A673 (cell line): ENCODE measurements at regions not wholly inside any gene's neighbourhood (a gene's known extent, or its start where the extent isn't known, plus 50 kb on each side); places are given as distances from the start of the nearest gene placed in this dataset.
A peak's percentile ranks its signal among the peaks of the same experiment; 100 is the strongest.

Experiments
- BruUV-seq: library from RNA; stranded (reverse); fragments of 400-500 nt; replicated peaks from 2 replicates; lab custom pipeline; 2021; lab: Mats Ljungman, UMichigan
- CTCF ChIA-PET: fragments of 300-600 bp; sonication (Branson Sonifier 250); formaldehyde crosslinking; loops from one replicate; lab custom pipeline; 2022; ENCODE audit warnings: antibody characterized with exemption; lab: Charles Lee
- POLR2A ChIA-PET: fragments of 300-600 bp; sonication (Branson Sonifier 250); formaldehyde crosslinking; loops from one replicate; lab custom pipeline; 2022; ENCODE audit warnings: antibody characterized with exemption; ENCODE audit not compliant: low non-redundant PET; lab: Charles Lee
- DNase-seq: peaks from one replicate; pipeline ENCODE4 v3.0.0-alpha.2; 2015; ENCODE audit warnings: low spot score
- H3K27ac ChIP-seq: fragments of 200-600 bp; sonication (generic); 2 replicates; pipeline ENCODE4 v1.5.1; 2016; ENCODE audit warnings: mixed run types, low read depth, mild to moderate bottlenecking, mixed read lengths, antibody characterized with exemption, low read length; ENCODE audit not compliant: poor library complexity, severe bottlenecking
- H3K27me3 ChIP-seq: fragments of 200-600 bp; sonication (generic); replicated peaks from 2 replicates; pipeline ENCODE4 v1.6.1; 2017; ENCODE audit warnings: mixed run types, low read depth, mild to moderate bottlenecking, mixed read lengths, antibody characterized with exemption, low read length; ENCODE audit not compliant: insufficient read depth, poor library complexity
- H3K36me3 ChIP-seq: fragments of 200-600 bp; sonication (generic); 2 replicates; pipeline ENCODE4 v1.6.1; 2016; ENCODE audit warnings: mixed run types, mild to moderate bottlenecking, mixed read lengths, antibody characterized with exemption, low read length; ENCODE audit not compliant: insufficient read depth, poor library complexity, severe bottlenecking
- H3K4me1 ChIP-seq: fragments of 200-600 bp; sonication (generic); 2 replicates; pipeline ENCODE4 v1.6.1; 2017; ENCODE audit warnings: mixed run types, mild to moderate bottlenecking, mixed read lengths, antibody characterized with exemption, low read length; ENCODE audit not compliant: insufficient read depth, poor library complexity, severe bottlenecking
- H3K4me3 ChIP-seq: fragments of 200-600 bp; sonication (generic); 2 replicates; pipeline ENCODE4 v1.5.1; 2016; ENCODE audit warnings: low read depth, mixed run types, mild to moderate bottlenecking, mixed read lengths, low read length; ENCODE audit not compliant: poor library complexity, severe bottlenecking
- H3K9me3 ChIP-seq: fragments of 200-600 bp; sonication (generic); 2 replicates; pipeline ENCODE4 v1.6.1; 2016; ENCODE audit warnings: mixed run types, low read depth, mild to moderate bottlenecking, mixed read lengths, antibody characterized with exemption, low read length; ENCODE audit not compliant: poor library complexity, severe bottlenecking
- CTCF ChIP-seq: fragments of 300-800, 200-600 bp; sonication (generic); conservative IDR thresholded peaks from 2 replicates; pipeline ENCODE4 v1.5.1; 2017; ENCODE audit warnings: low read depth, mild to moderate bottlenecking, antibody characterized with exemption, low read length, moderate library complexity, mixed read lengths
- EZH2 ChIP-seq: fragments of 200-600 bp; sonication (generic); IDR thresholded peaks from 2 replicates; pipeline ENCODE4 v1.6.1; 2017; ENCODE audit warnings: borderline replicate concordance, low read depth, mild to moderate bottlenecking, mixed read lengths, antibody characterized with exemption, low read length; ENCODE audit not compliant: poor library complexity, severe bottlenecking
- intact Hi-C: fragments of 100-400 bp; cut with micrococcal nuclease; formaldehyde crosslinking; loops from one replicate; pipeline ENCODE4 v1.10.0; 2022; ENCODE audit not compliant: unreplicated experiment

- no peak overlapping the region for H3K27ac ChIP-seq
- H3K9me3 ChIP-seq: no peaks in the 10 kb centered on the region
- ChIA-PET POLR2A (no interaction called here), CTCF (no interaction called here)
- no peak for TF ChIP-seq EZH2
- no peak for TF ChIP-seq CTCF
- peaks cover 28% of the 10 kb centered on the region for H3K4me1 ChIP-seq
- intact Hi-C loops: no loop called here
- BruUV-seq: no TSS peak
- no peak overlapping the region for H3K4me3 ChIP-seq
- H3K36me3 ChIP-seq: no peaks in the 10 kb centered on the region
- H3K27me3 ChIP-seq: no peaks in the 10 kb centered on the region
- DNase-seq: no peak
Observed at GRCh38 chr20:4369119-4369797, 120.2 kb upstream of the ADRA1D start.

- POLR2A ChIA-PET: no interaction called here
- TF ChIP-seq CTCF: no peak
- no peak for TF ChIP-seq EZH2
- Histone ChIP-seq H3K27ac (no peak overlapping the region), H3K9me3 (no peaks in the 10 kb centered on the region), H3K4me3 (no peak overlapping the region), H3K4me1 (peaks cover 28% of the 10 kb centered on the region), H3K36me3 (no peaks in the 10 kb centered on the region), H3K27me3 (no peaks in the 10 kb centered on the region)
- no TSS peak for BruUV-seq
- intact Hi-C loops: no loop called here
- DNase-seq: peak; percentile 52
- CTCF ChIA-PET: no interaction called here
Observed at GRCh38 chr20:4366076-4366475, 117.0 kb upstream of the ADRA1D start.

GRCh38 chr20:4358552-4358951, 109.5 kb upstream of the ADRA1D start:
- POLR2A ChIA-PET: no interaction called here
- CTCF ChIA-PET: no interaction called here
- H3K4me1 ChIP-seq: no peaks in the 10 kb centered on the region
- no peak for TF ChIP-seq CTCF
- no peak for TF ChIP-seq EZH2
- no peaks in the 10 kb centered on the region for H3K9me3 ChIP-seq
- H3K36me3 ChIP-seq: no peaks in the 10 kb centered on the region
- no peak overlapping the region for H3K27ac ChIP-seq
- no peaks in the 10 kb centered on the region for H3K27me3 ChIP-seq
- no peak for DNase-seq
- no TSS peak for BruUV-seq
- no peak overlapping the region for H3K4me3 ChIP-seq
- intact Hi-C loops: no loop called here
